ENCODE measurements at regions not wholly inside any gene's neighbourhood (a gene's known extent, or its start where the extent isn't known, plus 50 kb on each side); places are given as distances from the start of the nearest gene placed in this dataset.

DNA sequence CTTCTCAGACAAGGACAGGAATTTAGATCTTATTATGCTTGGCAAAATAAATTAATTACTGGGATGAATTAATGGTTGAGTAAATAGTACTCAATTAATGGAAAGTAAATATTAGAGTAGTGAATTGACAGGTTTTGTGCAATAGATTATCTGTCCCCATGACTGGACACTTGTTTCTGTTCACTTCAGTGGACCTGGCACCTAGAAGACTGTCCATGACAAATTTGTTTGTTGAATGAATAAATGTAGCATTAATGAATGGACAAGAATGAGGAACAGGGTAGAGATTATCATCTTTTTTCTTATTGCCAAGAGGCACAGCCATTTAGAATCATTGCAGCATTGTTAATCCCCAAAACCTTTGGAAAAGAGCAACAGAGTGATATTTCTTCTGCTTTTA lies 570.0 kb upstream of the CRIM1 start:
- no peak for TF ChIP-seq EP300 (IDR thresholded peaks at IDR 0.05)
- TF ChIP-seq, protein P1, sequence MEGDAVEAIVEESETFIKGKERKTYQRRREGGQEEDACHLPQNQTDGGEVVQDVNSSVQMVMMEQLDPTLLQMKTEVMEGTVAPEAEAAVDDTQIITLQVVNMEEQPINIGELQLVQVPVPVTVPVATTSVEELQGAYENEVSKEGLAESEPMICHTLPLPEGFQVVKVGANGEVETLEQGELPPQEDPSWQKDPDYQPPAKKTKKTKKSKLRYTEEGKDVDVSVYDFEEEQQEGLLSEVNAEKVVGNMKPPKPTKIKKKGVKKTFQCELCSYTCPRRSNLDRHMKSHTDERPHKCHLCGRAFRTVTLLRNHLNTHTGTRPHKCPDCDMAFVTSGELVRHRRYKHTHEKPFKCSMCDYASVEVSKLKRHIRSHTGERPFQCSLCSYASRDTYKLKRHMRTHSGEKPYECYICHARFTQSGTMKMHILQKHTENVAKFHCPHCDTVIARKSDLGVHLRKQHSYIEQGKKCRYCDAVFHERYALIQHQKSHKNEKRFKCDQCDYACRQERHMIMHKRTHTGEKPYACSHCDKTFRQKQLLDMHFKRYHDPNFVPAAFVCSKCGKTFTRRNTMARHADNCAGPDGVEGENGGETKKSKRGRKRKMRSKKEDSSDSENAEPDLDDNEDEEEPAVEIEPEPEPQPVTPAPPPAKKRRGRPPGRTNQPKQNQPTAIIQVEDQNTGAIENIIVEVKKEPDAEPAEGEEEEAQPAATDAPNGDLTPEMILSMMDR (IDR thresholded peaks at IDR 0.05), result no peak
